HepG2 (cell line): ENCODE measurements at regions not wholly inside any gene's neighbourhood (a gene's known extent, or its start where the extent isn't known, plus 50 kb on each side); places are given as distances from the start of the nearest gene placed in this dataset.

Experiments
- ATAC-seq: fragments of 200-7000 bp; cut with Tn5 transposase; 3 replicates; pipeline ENCODE4 v1.9.1; 2020; ENCODE audit warnings: mild to moderate bottlenecking, moderate library complexity
- BruUV-seq: library from RNA; stranded (reverse); fragments of 400-500 nt; replicated peaks from 2 replicates; lab custom pipeline; 2021; lab: Mats Ljungman, UMichigan
- CTCF ChIA-PET: fragments of 300-600 bp; formaldehyde crosslinking; extraction: SDS; loops from one replicate; lab custom pipeline; 2021; ENCODE audit warnings: low total read pairs, inconsistent platforms, low intra/inter-chr PET ratio; lab: Yijun Ruan, JAX
- POLR2A ChIA-PET: fragments of 350-600 bp; sonication (Branson Sonifier 250); formaldehyde crosslinking; loops from one replicate; lab custom pipeline; 2020; ENCODE audit warnings: antibody characterized with exemption, inconsistent platforms; lab: Yijun Ruan, JAX
- DNase-seq: peaks from one replicate; pipeline ENCODE4 v3.0.0-alpha.2; 2015; ENCODE audit warnings: low spot score
- FAIRE-seq: peaks from 3 replicates; lab custom pipeline; 2011; peaks lifted over from hg19 to GRCh38; lab: Jason Lieb, UNC
- H2AFZ ChIP-seq: one replicate; pipeline ENCODE4 v1.6.1; 2011; ENCODE audit warnings: low read length, inconsistent platforms
- H3K27ac ChIP-seq: fragments of 300-600 bp; 3 replicates; pipeline ENCODE4 v1.8.0; 2011; ENCODE audit warnings: mixed run types, mild to moderate bottlenecking, mixed read lengths, low read length, inconsistent platforms; ENCODE audit not compliant: insufficient read depth; ENCODE audit errors: extremely low read length
- H3K27me3 ChIP-seq, 2 experiments: fragments of 200-600 bp in 1 of 2; 2 replicates in 1 of 2; 3 replicates in 1 of 2; pipeline versions ENCODE4 v1.6.0 to v1.8.0; 2011; ENCODE audit warnings: low read length in 2 of 2, mild to moderate bottlenecking in 2 of 2, moderate library complexity in 2 of 2, inconsistent platforms in 1 of 2; ENCODE audit not compliant: insufficient read depth in 2 of 2, control insufficient read depth in 1 of 2
- H3K36me3 ChIP-seq, 2 experiments: fragments of 200-600 bp in 1 of 2; replicated peaks in 1 of 2; 2 replicates in 1 of 2; 3 replicates in 1 of 2; pipeline versions ENCODE4 v1.5.1 to v1.8.0; 2011; ENCODE audit warnings: low read length in 2 of 2, inconsistent platforms in 1 of 2; ENCODE audit not compliant: insufficient read depth in 2 of 2, control insufficient read depth in 1 of 2
- H3K4me1 ChIP-seq: 2 replicates; pipeline ENCODE4 v1.5.1; 2012; ENCODE audit warnings: low read length, inconsistent platforms; ENCODE audit not compliant: insufficient read depth
- H3K4me2 ChIP-seq: 2 replicates; pipeline ENCODE4 v1.6.0; 2011; ENCODE audit warnings: low read depth, low read length, inconsistent platforms
- H3K4me3 ChIP-seq, 3 experiments: fragments of 200-600 bp in 1 of 3; sonication (generic), shearing (Covaris generic) in 1 of 3; replicated peaks in 1 of 3; 2 replicates each; pipeline ENCODE4 v1.5.1; 2011 to 2016; ENCODE audit warnings: low read length in 3 of 3, inconsistent platforms in 2 of 3, low read depth in 2 of 3, mild to moderate bottlenecking in 2 of 3, control low read depth in 1 of 3, mixed read lengths in 1 of 3; ENCODE audit not compliant: insufficient read depth in 1 of 3
- H3K79me2 ChIP-seq: one replicate; pipeline ENCODE4 v1.6.1; 2011; ENCODE audit warnings: low read length, inconsistent platforms; ENCODE audit not compliant: insufficient read depth
- H3K9ac ChIP-seq: 2 replicates; pipeline ENCODE4 v1.6.0; 2011; ENCODE audit warnings: mild to moderate bottlenecking, low read depth, low read length, inconsistent platforms; ENCODE audit not compliant: insufficient read depth
- H3K9me3 ChIP-seq: 2 replicates; pipeline ENCODE4 v1.5.1; 2012; ENCODE audit warnings: mild to moderate bottlenecking, low read length
- H4K20me1 ChIP-seq: 2 replicates; pipeline ENCODE4 v1.6.0; 2011; ENCODE audit warnings: inconsistent platforms, mild to moderate bottlenecking, low read length, moderate library complexity; ENCODE audit not compliant: insufficient read depth
- BATF2 ChIP-seq: sonication (generic); formaldehyde crosslinking; IDR thresholded peaks from 2 replicates; pipeline ENCODE4 v1.8.0; 2022; ENCODE audit warnings: mild to moderate bottlenecking, missing genetic modification reagents, moderate library complexity
- CBFB ChIP-seq: sonication (generic); formaldehyde crosslinking; IDR thresholded peaks from 2 replicates; pipeline ENCODE4 v1.4.0; 2020; ENCODE audit warnings: missing genetic modification reagents
- CENPBD1 ChIP-seq: sonication (generic); formaldehyde crosslinking; IDR thresholded peaks from 2 replicates; pipeline ENCODE4 v1.8.0; 2022; ENCODE audit warnings: missing genetic modification reagents, low read depth, mild to moderate bottlenecking, borderline replicate concordance
- GMEB2 ChIP-seq: IDR thresholded peaks from 2 replicates; pipeline ENCODE4 v1.6.1; 2016; ENCODE audit warnings: missing biosample characterization, missing genetic modification reagents, low read depth
- HNRNPK ChIP-seq: fragments of 200-400 bp; formaldehyde crosslinking; IDR thresholded peaks from 2 replicates; pipeline ENCODE4 v1.6.1; 2018; ENCODE audit warnings: low read length, low read depth, moderate library complexity, mild to moderate bottlenecking; ENCODE audit not compliant: poor library complexity, severe bottlenecking
- NFIC ChIP-seq: IDR thresholded peaks from 2 replicates; pipeline ENCODE4 v1.6.1; 2012; ENCODE audit warnings: mild to moderate bottlenecking, low read length, inconsistent platforms
- RAD51 ChIP-seq: fragments of 450-650 bp; IDR thresholded peaks from 2 replicates; pipeline ENCODE4 v1.6.1; 2016; ENCODE audit warnings: borderline replicate concordance
- RFXANK ChIP-seq: IDR thresholded peaks from 2 replicates; pipeline ENCODE4 v1.6.1; 2016
- ZNF280D ChIP-seq: sonication (generic); formaldehyde crosslinking; IDR thresholded peaks from 2 replicates; pipeline ENCODE4 v1.5.1; 2020; ENCODE audit warnings: mild to moderate bottlenecking, missing genetic modification reagents
- ZNF296 ChIP-seq: sonication (generic); formaldehyde crosslinking; conservative IDR thresholded peaks from 2 replicates; pipeline ENCODE4 v1.5.0; 2020; ENCODE audit warnings: mild to moderate bottlenecking, missing genetic modification reagents
- ZNF510 ChIP-seq: sonication (generic); formaldehyde crosslinking; IDR thresholded peaks from 2 replicates; pipeline ENCODE4 v1.4.0; 2020; ENCODE audit warnings: low read depth, mild to moderate bottlenecking, missing genetic modification reagents
- WGBS: methylation state at CpG from one replicate; pipeline ENCODE4 v1.1.6; 2017; ENCODE audit warnings: low lambda C conversion rate; 5-methylcytosine and 5-hydroxymethylcytosine counted together
- in situ Hi-C: cut with HindIII; loops from 2 replicates; pipeline ENCODE4 v1.10.0; 2017; ENCODE audit warnings: low pct_unique_long_range_greater_than_20kb; ENCODE audit not compliant: extremely low pct_ligation_motif_present
- intact Hi-C: fragments of 100-400 bp; cut with micrococcal nuclease; formaldehyde crosslinking; loops from one replicate; pipeline ENCODE4 v1.10.0; 2022; ENCODE audit not compliant: unreplicated experiment

GRCh38 chr11:23976426-23976825 is 520.4 kb upstream of the LUZP2 start:
- in situ Hi-C loops: no loop called here
- no peaks in the 10 kb centered on the region for H3K4me1 ChIP-seq
- no peak overlapping the region for H2AFZ ChIP-seq
- H3K9ac ChIP-seq: no peak overlapping the region
- no peaks in the 10 kb centered on the region for H4K20me1 ChIP-seq
- ChIA-PET POLR2A (no interaction called here), CTCF (no interaction called here)
- 0% methylated on average over 1 of the region's 1 CpG for WGBS
- H3K27ac ChIP-seq: no peak overlapping the region
- no peak for TF ChIP-seq HNRNPK
- TF ChIP-seq CBFB (CRISPR knock-in tag): no peak
- no peak for TF ChIP-seq BATF2
- no peak for TF ChIP-seq CENPBD1 (CRISPR knock-in tag)
- TF ChIP-seq RFXANK (CRISPR knock-in tag): no peak
- TF ChIP-seq GMEB2 (CRISPR knock-in tag): no peak
- no peak for TF ChIP-seq ZNF296 (CRISPR knock-in tag)
- no peak for TF ChIP-seq ZNF510 (CRISPR knock-in tag)
- TF ChIP-seq NFIC: no peak
- TF ChIP-seq RAD51: no peak
- TF ChIP-seq ZNF280D (CRISPR knock-in tag): no peak
- intact Hi-C loops: no loop called here
- no peaks in the 10 kb centered on the region for H3K27me3 ChIP-seq
- no peak overlapping the region for H3K4me3 ChIP-seq
- no peaks in the 10 kb centered on the region for H3K79me2 ChIP-seq
- no peak overlapping the region for H3K4me2 ChIP-seq
- H3K36me3 ChIP-seq: no peaks in the 10 kb centered on the region
- H3K9me3 ChIP-seq: peaks cover 4% of the 10 kb centered on the region; the same call in 1 of the 2 replicates
- DNase-seq (no peak), ATAC-seq (no peak), FAIRE-seq (no peak)
- no TSS peak for BruUV-seq
